BE2C (cell line): ENCODE measurements at regions not wholly inside any gene's neighbourhood (a gene's known extent, or its start where the extent isn't known, plus 50 kb on each side); places are given as distances from the start of the nearest gene placed in this dataset.

Source experiments
- DNase-seq: peaks from one replicate; pipeline ENCODE4 v3.0.0-alpha.2; 2020
- H3K27me3 ChIP-seq: fragments of 250-450 bp; sonication (Bioruptor Pico); 2 replicates; pipeline ENCODE4 v1.5.1; 2020; ENCODE audit warnings: mild to moderate bottlenecking
- H3K36me3 ChIP-seq: fragments of 250-450 bp; sonication (Bioruptor Pico); 2 replicates; pipeline ENCODE4 v1.5.1; 2020; ENCODE audit warnings: mild to moderate bottlenecking
- H3K4me1 ChIP-seq: fragments of 250-450 bp; sonication (Bioruptor Pico); 2 replicates; pipeline ENCODE4 v1.5.1; 2020
- H3K4me3 ChIP-seq: 2 replicates; pipeline ENCODE4 v1.5.1; 2011; ENCODE audit warnings: low read depth, low read length
- H3K9me3 ChIP-seq: fragments of 250-450 bp; sonication (Bioruptor Pico); 2 replicates; pipeline ENCODE4 v1.5.1; 2020
- CTCF ChIP-seq: IDR thresholded peaks from 2 replicates; pipeline ENCODE4 v1.5.1; 2012; ENCODE audit warnings: mild to moderate bottlenecking, low read depth, low read length

GRCh38 chr6:6376845-6377244 lies 56.4 kb upstream of the F13A1 start:
- H3K4me1 ChIP-seq = no peaks in the 10 kb centered on the region
- H3K4me3 ChIP-seq = no peak overlapping the region
- DNase-seq = no peak
- H3K9me3 ChIP-seq = no peaks in the 10 kb centered on the region
- TF ChIP-seq CTCF = no peak
- H3K36me3 ChIP-seq = no peaks in the 10 kb centered on the region
- H3K27me3 ChIP-seq = no peaks in the 10 kb centered on the region; the same call in 1 of the 2 replicates

- Histone ChIP-seq H3K36me3 (no peaks in the 10 kb centered on the region), H3K9me3 (no peaks in the 10 kb centered on the region), H3K27me3 (no peaks in the 10 kb centered on the region; the same call in 1 of the 2 replicates), H3K4me1 (no peaks in the 10 kb centered on the region), H3K4me3 (no peak overlapping the region)
- TF ChIP-seq CTCF = no peak
- DNase-seq = no peak
These were observed 57.2 kb upstream of the F13A1 start for GRCh38 chr6:6377621-6378020.

- DNase-seq = no peak
- TF ChIP-seq CTCF = no peak
- no peaks in the 10 kb centered on the region; the same call in 1 of the 2 replicates for H3K27me3 ChIP-seq
- no peaks in the 10 kb centered on the region for H3K4me1 ChIP-seq
- H3K4me3 ChIP-seq = no peak overlapping the region
- H3K9me3 ChIP-seq = no peaks in the 10 kb centered on the region
- H3K36me3 ChIP-seq = no peaks in the 10 kb centered on the region
These were observed 59.1 kb upstream of the F13A1 start for GRCh38 chr6:6379573-6379972.

- Histone ChIP-seq H3K9me3 (no peaks in the 10 kb centered on the region), H3K27me3 (no peaks in the 10 kb centered on the region; the same call in 1 of the 2 replicates), H3K4me3 (no peak overlapping the region), H3K4me1 (no peaks in the 10 kb centered on the region), H3K36me3 (no peaks in the 10 kb centered on the region)
- DNase-seq = no peak
- TF ChIP-seq CTCF = no peak
These were observed 64.1 kb upstream of the F13A1 start for GRCh38 chr6:6384520-6384919.

GRCh38 chr6:6386010-6386409 lies 65.5 kb upstream of the F13A1 start:
- no peak overlapping the region for H3K4me3 ChIP-seq
- DNase-seq = no peak
- no peaks in the 10 kb centered on the region for H3K27me3 ChIP-seq
- H3K9me3 ChIP-seq = no peaks in the 10 kb centered on the region
- no peaks in the 10 kb centered on the region for H3K36me3 ChIP-seq
- no peaks in the 10 kb centered on the region for H3K4me1 ChIP-seq
- TF ChIP-seq CTCF = no peak

- Histone ChIP-seq H3K4me1 (no peaks in the 10 kb centered on the region), H3K9me3 (no peaks in the 10 kb centered on the region), H3K27me3 (no peaks in the 10 kb centered on the region), H3K36me3 (no peaks in the 10 kb centered on the region), H3K4me3 (no peak overlapping the region)
- TF ChIP-seq CTCF = no peak
- no peak for DNase-seq
These were observed 70.6 kb upstream of the F13A1 start for GRCh38 chr6:6390849-6391602.
